Liver (tissue), 8 donors: ENCODE measurements at regions not wholly inside any gene's neighbourhood (a gene's known extent, or its start where the extent isn't known, plus 50 kb on each side); places are given as distances from the start of the nearest gene placed in this dataset.

ENCODE experiments used
- DNase-seq: peaks from one replicate; pipeline ENCODE4 v3.0.0-alpha.2; 2017; ENCODE audit warnings: low spot score
- H3K27ac ChIP-seq, 2 donors: one replicate each; pipeline ENCODE4 v1.7.0; 2013; ENCODE audit warnings: inconsistent platforms in 2 of 2, low read length in 2 of 2, control low read depth in 1 of 2, low read depth in 1 of 2, mild to moderate bottlenecking in 1 of 2
- H3K27me3 ChIP-seq, 4 donors: one replicate each; pipeline versions ENCODE4 v1.6.1 to v1.7.0; 2013; ENCODE audit warnings: low read length in 3 of 4, inconsistent platforms in 1 of 4, mild to moderate bottlenecking in 1 of 4, moderate library complexity in 1 of 4; ENCODE audit not compliant: control insufficient read depth in 4 of 4, insufficient read depth in 4 of 4
- H3K36me3 ChIP-seq, 4 donors: one replicate each; pipeline versions ENCODE4 v1.6.1 to v1.7.0; 2013; ENCODE audit warnings: low read length in 3 of 4, mild to moderate bottlenecking in 3 of 4, low read depth in 1 of 4, moderate library complexity in 1 of 4; ENCODE audit not compliant: control insufficient read depth in 4 of 4, insufficient read depth in 3 of 4
- H3K4me1 ChIP-seq, 4 donors: one replicate each; pipeline versions ENCODE4 v1.6.1 to v1.7.0; 2013; ENCODE audit warnings: low read length in 3 of 4, mild to moderate bottlenecking in 3 of 4, moderate library complexity in 1 of 4; ENCODE audit not compliant: control insufficient read depth in 4 of 4, insufficient read depth in 4 of 4
- H3K4me3 ChIP-seq, 3 donors: one replicate each; pipeline versions ENCODE4 v1.6.1 to v1.7.0; 2013; ENCODE audit warnings: low read length in 3 of 3, control low read depth in 1 of 3, low read depth in 1 of 3, mild to moderate bottlenecking in 1 of 3
- H3K9ac ChIP-seq, 2 donors: one replicate each; pipeline ENCODE4 v1.7.0; 2013; ENCODE audit warnings: low read length in 2 of 2, mild to moderate bottlenecking in 2 of 2, moderate library complexity in 2 of 2, control low read depth in 1 of 2, low read depth in 1 of 2
- H3K9me3 ChIP-seq, 4 donors: one replicate each; pipeline versions ENCODE4 v1.6.1 to v1.7.0; 2013; ENCODE audit warnings: low read length in 3 of 4; ENCODE audit not compliant: control insufficient read depth in 4 of 4
- ATF3 ChIP-seq: IDR thresholded peaks from 2 replicates; pipeline ENCODE4 v1.6.1; 2016; ENCODE audit warnings: antibody characterized with exemption
- CTCF ChIP-seq: fragments of 150-350 bp; IDR thresholded peaks from 2 replicates; pipeline ENCODE4 v1.5.1; 2017; ENCODE audit warnings: improper control_type of control experiment, low read depth, low read length; ENCODE audit not compliant: missing input control
- EGR1 ChIP-seq, 2 donors: IDR thresholded peaks; 2 replicates each; pipeline ENCODE4 v1.6.1; 2016 to 2018; ENCODE audit warnings: antibody characterized with exemption in 2 of 2, low read depth in 2 of 2
- FOXA1 ChIP-seq: IDR thresholded peaks from 2 replicates; pipeline ENCODE4 v1.6.1; 2016; ENCODE audit warnings: antibody characterized with exemption
- FOXA2 ChIP-seq: IDR thresholded peaks from 2 replicates; pipeline ENCODE4 v1.6.1; 2016; ENCODE audit warnings: antibody characterized with exemption
- GABPA ChIP-seq, 2 donors: IDR thresholded peaks in 1 of 2; conservative IDR thresholded peaks in 1 of 2; 2 replicates each; pipeline ENCODE4 v1.6.1; 2016; ENCODE audit warnings: antibody characterized with exemption in 2 of 2, mild to moderate bottlenecking in 1 of 2, moderate library complexity in 1 of 2
- HNF4A ChIP-seq, 2 donors: conservative IDR thresholded peaks; 2 replicates each; pipeline ENCODE4 v1.6.1; 2016; ENCODE audit warnings: antibody characterized with exemption in 2 of 2, mild to moderate bottlenecking in 2 of 2
- HNF4G ChIP-seq: IDR thresholded peaks from 2 replicates; pipeline ENCODE4 v1.6.1; 2016; ENCODE audit warnings: antibody characterized with exemption
- JUND ChIP-seq, 2 donors: IDR thresholded peaks; 2 replicates each; pipeline ENCODE4 v1.6.1; 2016; ENCODE audit warnings: antibody characterized with exemption in 2 of 2
- MAX ChIP-seq: IDR thresholded peaks from 2 replicates; pipeline ENCODE4 v1.6.1; 2016; ENCODE audit warnings: antibody characterized with exemption
- NR2F2 ChIP-seq: IDR thresholded peaks from 2 replicates; pipeline ENCODE4 v1.6.1; 2016; ENCODE audit warnings: antibody characterized with exemption
- RAD21 ChIP-seq, 2 donors: IDR thresholded peaks; 2 replicates each; pipeline ENCODE4 v1.6.1; 2016; ENCODE audit warnings: antibody characterized with exemption in 2 of 2, mild to moderate bottlenecking in 2 of 2
- REST ChIP-seq: IDR thresholded peaks from 2 replicates; pipeline ENCODE4 v1.6.1; 2016; ENCODE audit warnings: antibody characterized with exemption, mild to moderate bottlenecking
- RXRA ChIP-seq, 2 donors: IDR thresholded peaks; 2 replicates each; pipeline ENCODE4 v1.6.1; 2017 to 2018; ENCODE audit warnings: antibody characterized with exemption in 2 of 2, mild to moderate bottlenecking in 1 of 2
- SP1 ChIP-seq: IDR thresholded peaks from 2 replicates; pipeline ENCODE4 v1.6.1; 2018; ENCODE audit warnings: antibody characterized with exemption, mild to moderate bottlenecking
- TAF1 ChIP-seq: conservative IDR thresholded peaks from 2 replicates; pipeline ENCODE4 v1.6.1; 2016; ENCODE audit warnings: antibody characterized with exemption, mild to moderate bottlenecking
- YY1 ChIP-seq: IDR thresholded peaks from 2 replicates; pipeline ENCODE4 v1.6.1; 2016; ENCODE audit warnings: antibody characterized with exemption, mild to moderate bottlenecking
- ZBTB33 ChIP-seq: IDR thresholded peaks from 2 replicates; pipeline ENCODE4 v1.6.1; 2016; ENCODE audit warnings: antibody characterized with exemption
- WGBS: extraction: QIAGEN DNeasy Blood & Tissue Kit; methylation state at CpG from one replicate; pipeline ENCODE4 v1.1.7; 2013; 5-methylcytosine and 5-hydroxymethylcytosine counted together
- donor health status: healthy.
- donor health status: healthy.
- donor health status: healthy.
- donor health status: healthy.
- donor health status: healthy.

- H3K9me3 ChIP-seq, result no peaks in the 10 kb centered on the region
- no peaks in the 10 kb centered on the region for H3K27me3 ChIP-seq
- no peaks in the 10 kb centered on the region for H3K36me3 ChIP-seq
- TF ChIP-seq ATF3 (no peak), NR2F2 (no peak), CTCF (no peak), GABPA (IDR thresholded peaks at IDR 0.05 in 1 of 2, conservative IDR thresholded peaks at IDR 0.05 in 1 of 2) (no peak), HNF4A (conservative IDR thresholded peaks at IDR 0.05) (no peak), FOXA1 (no peak)
- H3K27ac ChIP-seq, result no peak overlapping the region
- no peak for DNase-seq
- H3K4me1 ChIP-seq, result peaks cover 0 to 6% (median 0%) of the 10 kb centered on the region in 4 donors
- 89% methylated on average over 4 of the region's 4 CpGs for WGBS
- H3K9ac ChIP-seq, result no peak overlapping the region
- H3K4me3 ChIP-seq, result no peak overlapping the region
These were observed 64.8 kb upstream of the DOCK9 start for GRCh38 chr13:99042521-99043250.

- no peaks in the 10 kb centered on the region for H3K27me3 ChIP-seq
- no peak for TF ChIP-seq TAF1
- no peak for TF ChIP-seq RXRA (IDR thresholded peaks at IDR 0.05)
- TF ChIP-seq YY1, result no peak
- TF ChIP-seq JUND (IDR thresholded peaks at IDR 0.05), result no peak
- no peak for TF ChIP-seq NR2F2
- no peak for TF ChIP-seq EGR1 (IDR thresholded peaks at IDR 0.05; ENCODE audit: low read depth in 2 of 2)
- TF ChIP-seq MAX, result no peak
- TF ChIP-seq CTCF, result no peak
- no peak for TF ChIP-seq ATF3
- TF ChIP-seq HNF4A (conservative IDR thresholded peaks at IDR 0.05), result no peak
- TF ChIP-seq RAD21 (IDR thresholded peaks at IDR 0.05), result no peak
- no peak for TF ChIP-seq HNF4G
- no peak for TF ChIP-seq FOXA2
- TF ChIP-seq FOXA1, result no peak
- no peak for TF ChIP-seq SP1
- no peak for TF ChIP-seq REST
- TF ChIP-seq ZBTB33, result no peak
- no peak for TF ChIP-seq GABPA (IDR thresholded peaks at IDR 0.05 in 1 of 2, conservative IDR thresholded peaks at IDR 0.05 in 1 of 2)
- H3K36me3 ChIP-seq, result no peaks in the 10 kb centered on the region
- 99% methylated on average over 4 of the region's 4 CpGs for WGBS
- no peak for DNase-seq
- H3K9ac ChIP-seq, result no peak overlapping the region
- H3K4me3 ChIP-seq, result no peak overlapping the region
- H3K27ac ChIP-seq, result no peak overlapping the region
- no peaks in the 10 kb centered on the region for H3K9me3 ChIP-seq
- H3K4me1 ChIP-seq, result peaks cover 0 to 6% (median 0%) of the 10 kb centered on the region in 4 donors
These were observed 66.0 kb upstream of the DOCK9 start for GRCh38 chr13:99043831-99044231.
